HL-60 (cell line): ENCODE measurements at regions not wholly inside any gene's neighbourhood (a gene's known extent, or its start where the extent isn't known, plus 50 kb on each side); places are given as distances from the start of the nearest gene placed in this dataset.

Experiments
- GABPA ChIP-seq: IDR thresholded peaks from 2 replicates; pipeline ENCODE4 v1.6.1; 2012; ENCODE audit warnings: low read depth
- TF ChIP-seq, protein P1 (sequence below): IDR thresholded peaks from one replicate; pipeline ENCODE4 v1.5.1; 2011; ENCODE audit warnings: low read length, control low read depth, inconsistent platforms; ENCODE audit not compliant: insufficient read depth
- TF ChIP-seq, protein P2 (sequence below): IDR thresholded peaks from 2 replicates; pipeline ENCODE4 v1.6.1; 2012; ENCODE audit warnings: low read depth; ENCODE audit not compliant: insufficient replicate concordance

DNA sequence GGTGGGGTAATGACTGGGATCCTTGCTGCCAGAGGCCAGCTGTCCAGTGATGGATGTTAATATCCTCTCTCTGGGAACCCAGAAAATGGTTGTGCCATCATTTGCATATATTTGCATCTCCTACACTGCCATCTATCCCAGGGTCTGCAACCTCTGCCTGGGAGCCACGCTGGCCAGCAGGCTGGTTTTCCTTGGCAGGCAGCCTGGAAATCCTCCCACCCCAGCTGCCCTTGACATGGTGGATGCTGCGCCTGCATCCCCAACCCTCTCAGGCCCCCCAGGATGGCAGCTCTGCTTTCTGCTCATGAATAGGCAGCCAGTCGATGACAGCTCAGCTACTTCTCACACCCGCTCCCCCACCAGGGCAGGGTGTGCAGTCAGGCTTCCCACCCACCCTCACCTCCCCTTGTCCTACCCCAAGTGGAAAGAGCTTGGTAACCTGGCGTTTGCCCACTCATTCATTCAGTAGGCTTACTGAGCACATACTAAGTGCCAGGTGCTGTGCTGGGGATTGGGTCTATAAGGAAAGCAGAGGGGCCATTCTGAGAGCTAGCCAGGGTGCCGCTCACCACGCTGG, 202.5 kb downstream of the TRIM29 start:
- TF ChIP-seq, protein P1, sequence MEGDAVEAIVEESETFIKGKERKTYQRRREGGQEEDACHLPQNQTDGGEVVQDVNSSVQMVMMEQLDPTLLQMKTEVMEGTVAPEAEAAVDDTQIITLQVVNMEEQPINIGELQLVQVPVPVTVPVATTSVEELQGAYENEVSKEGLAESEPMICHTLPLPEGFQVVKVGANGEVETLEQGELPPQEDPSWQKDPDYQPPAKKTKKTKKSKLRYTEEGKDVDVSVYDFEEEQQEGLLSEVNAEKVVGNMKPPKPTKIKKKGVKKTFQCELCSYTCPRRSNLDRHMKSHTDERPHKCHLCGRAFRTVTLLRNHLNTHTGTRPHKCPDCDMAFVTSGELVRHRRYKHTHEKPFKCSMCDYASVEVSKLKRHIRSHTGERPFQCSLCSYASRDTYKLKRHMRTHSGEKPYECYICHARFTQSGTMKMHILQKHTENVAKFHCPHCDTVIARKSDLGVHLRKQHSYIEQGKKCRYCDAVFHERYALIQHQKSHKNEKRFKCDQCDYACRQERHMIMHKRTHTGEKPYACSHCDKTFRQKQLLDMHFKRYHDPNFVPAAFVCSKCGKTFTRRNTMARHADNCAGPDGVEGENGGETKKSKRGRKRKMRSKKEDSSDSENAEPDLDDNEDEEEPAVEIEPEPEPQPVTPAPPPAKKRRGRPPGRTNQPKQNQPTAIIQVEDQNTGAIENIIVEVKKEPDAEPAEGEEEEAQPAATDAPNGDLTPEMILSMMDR, result no peak
- TF ChIP-seq, protein P2, sequence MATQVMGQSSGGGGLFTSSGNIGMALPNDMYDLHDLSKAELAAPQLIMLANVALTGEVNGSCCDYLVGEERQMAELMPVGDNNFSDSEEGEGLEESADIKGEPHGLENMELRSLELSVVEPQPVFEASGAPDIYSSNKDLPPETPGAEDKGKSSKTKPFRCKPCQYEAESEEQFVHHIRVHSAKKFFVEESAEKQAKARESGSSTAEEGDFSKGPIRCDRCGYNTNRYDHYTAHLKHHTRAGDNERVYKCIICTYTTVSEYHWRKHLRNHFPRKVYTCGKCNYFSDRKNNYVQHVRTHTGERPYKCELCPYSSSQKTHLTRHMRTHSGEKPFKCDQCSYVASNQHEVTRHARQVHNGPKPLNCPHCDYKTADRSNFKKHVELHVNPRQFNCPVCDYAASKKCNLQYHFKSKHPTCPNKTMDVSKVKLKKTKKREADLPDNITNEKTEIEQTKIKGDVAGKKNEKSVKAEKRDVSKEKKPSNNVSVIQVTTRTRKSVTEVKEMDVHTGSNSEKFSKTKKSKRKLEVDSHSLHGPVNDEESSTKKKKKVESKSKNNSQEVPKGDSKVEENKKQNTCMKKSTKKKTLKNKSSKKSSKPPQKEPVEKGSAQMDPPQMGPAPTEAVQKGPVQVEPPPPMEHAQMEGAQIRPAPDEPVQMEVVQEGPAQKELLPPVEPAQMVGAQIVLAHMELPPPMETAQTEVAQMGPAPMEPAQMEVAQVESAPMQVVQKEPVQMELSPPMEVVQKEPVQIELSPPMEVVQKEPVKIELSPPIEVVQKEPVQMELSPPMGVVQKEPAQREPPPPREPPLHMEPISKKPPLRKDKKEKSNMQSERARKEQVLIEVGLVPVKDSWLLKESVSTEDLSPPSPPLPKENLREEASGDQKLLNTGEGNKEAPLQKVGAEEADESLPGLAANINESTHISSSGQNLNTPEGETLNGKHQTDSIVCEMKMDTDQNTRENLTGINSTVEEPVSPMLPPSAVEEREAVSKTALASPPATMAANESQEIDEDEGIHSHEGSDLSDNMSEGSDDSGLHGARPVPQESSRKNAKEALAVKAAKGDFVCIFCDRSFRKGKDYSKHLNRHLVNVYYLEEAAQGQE, result no peak
- TF ChIP-seq GABPA, result no peak
